GM18867 (cell line): ENCODE measurements at regions not wholly inside any gene's neighbourhood (a gene's known extent, or its start where the extent isn't known, plus 50 kb on each side); places are given as distances from the start of the nearest gene placed in this dataset.

Source experiments
- ATAC-seq: cut with Tn5 transposase; IDR thresholded peaks from one replicate; pipeline ENCODE4 v1.9.1; 2021; ENCODE audit warnings: mild to moderate bottlenecking, moderate library complexity; ENCODE audit not compliant: unreplicated experiment

DNA sequence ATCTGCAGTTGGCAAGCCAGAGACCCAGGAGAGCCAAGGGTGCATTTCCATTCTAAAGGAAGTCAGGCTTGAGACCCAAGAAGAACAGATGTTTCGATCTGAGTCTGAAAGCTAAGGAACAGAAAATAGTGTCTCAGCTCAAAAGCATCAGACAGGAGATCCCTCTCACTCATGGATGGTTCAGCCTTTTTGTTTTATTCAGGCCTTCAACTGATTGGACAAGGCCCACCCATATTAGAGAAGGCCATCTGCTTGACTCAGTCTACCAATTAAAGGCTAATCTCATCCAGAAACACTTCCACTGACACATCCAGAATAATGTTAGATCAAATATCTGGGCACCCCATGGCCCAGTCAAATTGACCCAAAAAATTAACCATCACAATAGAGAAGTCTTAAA, 255.0 kb downstream of the TXNL1 start:
- ATAC-seq, result no peak

DNA sequence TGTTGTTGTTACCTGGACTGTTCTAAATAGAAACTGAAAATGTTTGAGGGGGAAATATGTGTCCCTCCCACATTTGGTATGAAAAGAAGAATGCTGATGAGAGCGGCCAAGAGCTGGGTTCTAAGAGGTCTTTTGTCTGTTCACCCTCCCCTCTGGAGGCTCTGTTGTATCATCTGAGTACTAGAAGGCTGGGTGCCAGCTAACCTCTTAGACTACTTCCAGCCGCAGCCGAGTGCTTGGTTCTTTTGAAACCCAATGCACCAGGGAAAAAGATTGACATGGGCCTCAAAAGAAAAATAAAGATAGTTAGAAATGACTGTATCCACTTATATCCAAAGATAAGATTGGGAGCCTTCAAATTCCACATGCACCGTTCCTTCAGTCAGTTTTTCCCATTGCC, 255.9 kb downstream of the TXNL1 start:
- ATAC-seq, result no peak

DNA sequence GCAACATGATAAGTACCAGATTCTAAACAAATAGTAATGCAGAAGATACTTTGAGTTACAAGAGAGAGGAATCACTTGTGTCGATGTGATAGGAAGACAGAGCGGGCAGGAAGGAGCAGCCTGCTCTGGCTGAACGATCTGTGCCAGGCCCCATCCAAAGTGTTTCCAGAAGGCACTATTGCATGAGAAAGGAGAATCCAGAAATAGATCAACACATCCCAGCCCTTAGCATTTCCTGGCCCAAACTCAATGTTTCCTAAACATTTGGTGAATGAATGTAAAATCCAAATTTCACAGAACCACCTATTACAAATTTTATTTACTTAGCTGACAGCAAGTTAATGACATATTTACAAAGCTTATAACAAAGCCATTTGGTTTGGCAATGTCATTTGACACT, 257.2 kb downstream of the TXNL1 start:
- ATAC-seq, result no peak

DNA sequence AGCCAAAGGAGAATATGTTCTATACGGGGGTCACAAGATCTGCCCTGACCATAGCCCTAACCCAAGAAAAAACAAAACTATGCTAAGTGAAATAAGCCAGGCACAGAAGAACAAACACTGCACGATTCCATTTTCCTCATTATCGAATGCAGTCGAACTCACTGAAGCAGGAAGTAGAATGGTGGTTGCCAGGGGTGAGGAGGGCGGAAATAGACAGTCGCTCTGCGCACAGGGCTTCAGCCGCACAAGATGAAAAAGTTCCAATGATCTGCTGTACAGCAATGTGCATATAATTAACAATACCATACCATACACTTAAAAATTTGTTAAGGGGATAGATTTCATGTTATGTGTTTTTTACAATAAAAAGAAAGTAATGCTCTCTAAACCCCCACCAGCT, 257.7 kb downstream of the TXNL1 start:
- ATAC-seq, result no peak

DNA sequence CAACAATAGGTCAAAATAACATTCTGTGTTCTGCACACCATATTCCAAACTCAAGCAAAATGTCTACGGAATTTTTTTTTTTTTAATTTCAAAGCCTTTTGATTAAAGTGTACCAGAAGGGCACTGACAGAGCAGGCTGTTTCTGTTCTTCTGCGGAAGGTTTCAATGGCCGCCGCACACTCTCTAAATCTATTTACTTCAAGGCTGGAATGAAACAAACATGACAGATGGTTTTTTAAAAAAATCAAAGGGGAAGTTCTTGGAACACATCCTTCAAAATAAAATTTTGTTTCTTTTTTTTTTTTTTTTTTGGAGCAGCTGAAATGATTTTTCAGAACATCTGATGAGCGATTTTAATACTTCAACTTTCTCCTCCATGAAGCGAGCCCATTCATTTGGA, 259.1 kb downstream of the TXNL1 start:
- no peak for ATAC-seq

DNA sequence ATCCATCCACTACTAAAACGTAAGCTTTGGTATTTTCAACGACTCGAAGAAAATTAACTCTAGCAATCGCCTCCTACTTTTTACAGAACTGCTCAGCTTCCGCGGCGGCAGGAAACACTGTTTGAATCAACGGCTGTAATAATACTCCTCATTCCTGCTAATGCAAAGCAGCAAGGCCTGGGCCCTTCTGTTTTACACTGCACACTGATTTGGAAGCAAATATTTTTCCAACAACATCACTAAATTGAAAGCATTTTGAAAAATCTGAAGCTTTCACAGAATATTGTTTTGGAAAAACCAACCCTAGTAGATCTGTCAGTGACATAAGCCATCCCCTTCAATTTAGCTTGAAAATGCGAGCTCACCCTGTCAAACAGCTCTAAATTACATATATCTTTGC, 261.2 kb downstream of the TXNL1 start:
- ATAC-seq, result no peak

DNA sequence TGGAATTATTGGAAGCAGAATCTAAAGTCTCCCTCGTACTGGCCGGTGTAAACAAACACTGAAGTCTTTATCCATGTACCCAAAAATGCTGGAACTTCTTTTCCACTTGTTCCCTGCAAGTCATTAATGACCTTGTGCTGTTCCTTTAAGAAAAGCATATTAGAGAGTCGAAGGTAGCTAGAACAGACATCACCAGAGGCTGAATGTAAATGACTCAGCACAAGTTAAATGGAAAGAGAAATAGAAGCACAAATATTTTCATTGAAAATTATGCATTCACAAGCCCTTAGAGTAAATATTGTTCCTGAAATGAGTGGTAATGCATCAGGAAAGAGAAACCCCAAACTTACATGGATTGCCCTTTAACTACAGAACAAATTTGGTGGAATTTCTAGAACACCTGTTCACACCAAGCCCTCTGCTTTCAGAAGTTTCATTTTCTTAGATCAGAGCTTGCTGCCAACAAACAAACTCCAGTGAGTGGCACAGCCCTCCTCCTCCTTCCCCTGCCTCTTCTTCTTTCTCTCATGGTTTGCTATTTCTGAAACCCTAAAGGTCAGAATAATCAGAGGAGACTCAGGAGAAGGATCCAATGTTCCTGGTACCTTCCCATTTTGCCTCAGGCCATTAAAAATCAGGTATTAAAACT, 264.3 kb downstream of the TXNL1 start:
- peak; percentile 40 for ATAC-seq

DNA sequence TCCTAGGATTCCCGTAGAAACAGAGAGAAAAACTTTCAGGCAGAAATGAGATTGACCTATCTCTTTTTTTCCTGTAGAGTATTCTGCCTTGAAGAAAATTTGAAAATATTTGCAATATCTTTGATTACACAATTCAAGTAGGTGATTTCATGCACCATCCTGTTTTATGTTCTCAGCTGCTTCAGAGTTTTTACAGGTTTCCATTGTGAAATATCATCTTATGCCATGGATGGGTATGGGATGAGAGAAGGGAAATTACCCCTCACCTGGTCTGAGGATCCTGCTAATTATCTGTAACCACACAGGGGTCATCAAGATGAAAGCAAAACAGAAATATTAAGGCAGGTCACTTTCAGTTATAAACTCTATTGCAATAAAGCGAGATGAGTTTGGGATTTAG, 264.8 kb downstream of the TXNL1 start:
- peak; percentile 25 for ATAC-seq

DNA sequence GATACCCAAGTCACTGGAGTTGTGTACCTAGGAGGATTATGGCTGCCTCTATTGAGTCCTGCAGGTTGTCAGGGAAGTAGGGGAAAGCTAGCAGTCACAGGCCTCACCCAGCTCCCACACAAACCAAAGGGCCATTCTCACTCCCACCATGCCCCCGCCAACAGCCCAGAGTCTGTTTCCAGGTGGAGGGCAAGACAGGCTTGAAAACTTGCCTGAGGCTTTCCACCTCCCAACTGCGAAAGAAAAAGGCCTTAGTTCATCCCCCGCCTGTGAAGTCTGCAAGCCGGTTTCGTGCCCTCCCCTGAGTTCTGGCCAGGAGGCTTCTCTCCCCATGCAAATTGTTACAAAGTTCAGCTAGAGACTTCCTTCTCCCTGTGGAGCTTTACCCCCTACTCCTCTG, 270.3 kb downstream of the TXNL1 start:
- no peak for ATAC-seq

DNA sequence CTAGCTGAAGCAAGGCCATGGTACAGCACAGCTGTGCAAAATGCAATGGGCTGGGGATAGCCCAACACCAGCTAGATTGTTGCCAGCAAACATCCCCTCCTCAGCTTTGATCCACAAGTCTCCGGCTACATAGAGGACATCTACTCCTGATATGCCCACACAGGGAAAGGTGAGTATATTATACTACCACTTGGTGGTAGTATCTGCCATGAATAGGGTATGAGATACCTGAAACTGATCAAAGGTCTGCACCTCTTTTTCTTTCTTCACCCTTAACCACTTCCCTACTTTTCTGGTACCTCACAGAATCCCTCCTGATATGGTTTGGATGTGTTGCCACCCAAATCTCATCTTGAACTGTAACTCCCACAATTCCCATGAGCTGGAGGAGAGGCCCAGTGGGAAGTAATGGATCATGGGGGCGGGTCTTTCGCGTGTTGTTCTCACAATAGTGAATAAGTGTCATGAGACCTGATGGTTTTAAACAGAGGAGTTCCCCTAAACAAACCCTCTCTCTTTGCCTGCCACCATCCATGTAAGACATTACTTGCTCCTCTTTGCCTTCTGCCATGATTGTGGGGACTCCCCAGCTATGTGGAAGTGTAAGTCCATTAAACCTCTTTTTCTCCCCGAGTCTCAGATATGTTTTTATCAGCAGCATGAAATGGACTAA, 279.6 kb downstream of the TXNL1 start:
- no peak for ATAC-seq

DNA sequence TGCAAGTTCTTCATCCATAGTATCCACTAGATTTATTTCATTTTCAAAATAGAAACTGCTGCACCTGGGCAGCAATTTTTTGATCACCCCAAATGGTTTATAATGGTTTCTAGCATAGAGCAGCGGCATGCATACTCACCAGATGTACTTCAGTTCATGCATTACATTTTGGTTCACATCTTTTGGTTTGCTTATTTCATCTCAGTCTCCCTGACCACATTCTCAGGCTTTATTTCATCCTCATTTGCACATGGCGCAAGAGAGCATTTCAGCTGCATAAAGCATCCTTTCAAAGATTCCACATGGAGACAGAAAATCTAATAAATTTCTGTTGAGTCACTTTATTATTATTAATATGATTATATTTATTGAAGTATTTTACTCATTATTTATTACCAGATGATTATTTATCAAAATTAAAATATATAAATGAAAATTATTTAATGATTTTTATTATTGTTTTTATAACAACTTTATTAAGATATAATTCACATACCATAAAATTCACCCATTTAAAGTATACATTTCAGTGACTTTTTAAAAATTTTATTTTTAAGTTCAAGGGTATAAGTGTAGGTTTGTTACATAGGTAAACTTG, 284.6 kb downstream of the TXNL1 start:
- no peak for ATAC-seq

DNA sequence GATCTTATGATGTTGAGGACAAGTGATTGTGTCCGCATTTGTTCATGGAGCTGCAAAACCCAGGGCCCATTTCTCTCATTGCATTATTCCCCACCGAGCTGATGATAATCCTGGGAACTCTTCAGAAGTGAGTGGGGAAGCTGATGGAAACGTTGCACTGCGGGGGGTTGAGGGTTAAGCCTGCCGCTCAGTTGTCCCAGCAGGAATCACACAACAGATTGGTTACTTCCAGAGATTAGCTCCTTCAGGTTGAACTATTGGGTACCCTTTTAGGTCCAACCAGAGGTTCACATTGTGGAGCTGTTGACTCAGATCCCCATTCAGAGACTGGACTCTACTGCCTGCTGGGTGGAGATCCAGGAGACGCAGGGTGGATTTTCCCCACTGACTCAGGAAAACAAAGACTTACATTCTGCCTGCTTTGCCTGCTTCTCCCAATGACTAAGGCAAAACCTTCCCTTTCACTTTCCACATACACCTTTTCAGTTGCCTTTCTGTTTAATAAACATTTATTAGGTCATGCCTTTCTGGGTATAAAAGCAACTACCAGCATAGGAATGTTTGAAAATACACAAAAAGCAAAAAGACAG, 286.4 kb downstream of the TXNL1 start:
- ATAC-seq, result no peak

DNA sequence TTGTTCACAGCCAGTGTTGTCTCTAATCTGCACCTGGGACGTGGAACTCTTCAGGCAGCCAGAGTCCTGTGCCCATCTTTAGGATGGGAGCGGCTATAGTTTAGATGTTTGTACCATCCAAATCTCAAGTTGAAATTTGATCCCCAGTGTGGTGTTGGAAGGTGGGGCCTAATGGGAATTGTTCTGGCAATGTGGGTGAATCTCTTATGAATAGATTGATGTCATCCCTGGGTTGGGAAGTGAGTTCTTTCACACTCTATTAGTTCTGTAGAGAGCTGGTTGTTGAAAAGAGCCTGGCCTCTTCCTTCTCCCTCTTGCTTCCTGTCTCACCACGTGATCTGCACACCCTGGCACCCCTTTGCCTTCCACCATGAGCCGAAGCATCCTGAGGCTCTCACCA, 300.9 kb downstream of the TXNL1 start:
- ATAC-seq, result no peak

DNA sequence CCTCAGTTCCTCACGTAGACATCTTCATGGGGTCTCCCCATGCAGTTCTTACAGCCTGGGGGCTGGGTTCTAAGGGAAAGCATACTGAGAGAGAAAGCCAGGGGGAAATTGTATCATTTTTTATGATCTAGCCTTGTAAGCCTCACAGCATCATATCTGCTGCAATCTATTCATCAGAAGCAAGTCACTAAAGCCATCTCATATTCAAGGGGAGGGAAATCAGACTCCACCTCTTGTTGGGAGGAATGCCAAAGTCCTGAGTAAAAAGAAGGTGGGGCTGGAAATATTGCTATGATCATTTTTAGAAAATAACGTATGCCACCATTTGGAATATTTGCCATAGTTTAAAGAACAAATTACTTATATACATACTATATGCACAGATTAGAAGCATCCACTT, 304.6 kb downstream of the TXNL1 start:
- ATAC-seq, result no peak

DNA sequence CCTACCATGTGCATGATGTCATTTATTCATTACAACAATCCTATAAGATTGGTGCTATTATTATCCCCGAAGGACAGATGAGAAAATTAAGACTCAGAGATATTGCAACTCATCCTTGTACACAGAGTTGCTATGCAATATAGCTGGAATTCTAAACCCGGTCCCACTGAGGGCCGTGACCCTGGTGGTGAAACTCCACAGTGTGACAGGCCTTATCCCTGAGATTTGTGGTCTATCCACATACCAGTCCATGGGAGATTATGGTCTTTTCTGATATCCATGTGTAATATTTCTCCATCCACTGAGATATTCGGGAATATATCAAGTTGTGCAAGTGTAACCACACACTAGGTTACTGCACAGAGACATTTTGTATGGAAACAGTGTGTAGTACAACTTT, 305.2 kb downstream of the TXNL1 start:
- ATAC-seq, result no peak

DNA sequence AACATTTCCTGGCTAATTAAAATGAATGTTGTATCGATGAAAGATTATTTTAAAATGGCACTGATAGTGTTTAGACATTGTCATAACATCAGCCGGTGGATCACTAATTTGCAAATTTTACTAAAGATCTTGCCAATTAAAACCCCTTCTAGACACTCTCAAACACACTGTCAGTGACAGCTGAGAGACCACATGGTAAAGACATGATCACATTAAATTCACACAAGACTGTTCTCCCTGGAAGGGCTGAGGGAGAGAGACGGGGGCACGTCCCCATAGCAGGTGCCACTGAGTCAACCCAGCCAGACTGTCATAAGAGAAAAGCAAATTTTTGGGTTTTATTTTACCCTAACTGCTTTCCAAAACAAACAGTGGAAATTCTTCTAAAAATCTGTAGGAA, 306.0 kb downstream of the TXNL1 start:
- no peak for ATAC-seq

DNA sequence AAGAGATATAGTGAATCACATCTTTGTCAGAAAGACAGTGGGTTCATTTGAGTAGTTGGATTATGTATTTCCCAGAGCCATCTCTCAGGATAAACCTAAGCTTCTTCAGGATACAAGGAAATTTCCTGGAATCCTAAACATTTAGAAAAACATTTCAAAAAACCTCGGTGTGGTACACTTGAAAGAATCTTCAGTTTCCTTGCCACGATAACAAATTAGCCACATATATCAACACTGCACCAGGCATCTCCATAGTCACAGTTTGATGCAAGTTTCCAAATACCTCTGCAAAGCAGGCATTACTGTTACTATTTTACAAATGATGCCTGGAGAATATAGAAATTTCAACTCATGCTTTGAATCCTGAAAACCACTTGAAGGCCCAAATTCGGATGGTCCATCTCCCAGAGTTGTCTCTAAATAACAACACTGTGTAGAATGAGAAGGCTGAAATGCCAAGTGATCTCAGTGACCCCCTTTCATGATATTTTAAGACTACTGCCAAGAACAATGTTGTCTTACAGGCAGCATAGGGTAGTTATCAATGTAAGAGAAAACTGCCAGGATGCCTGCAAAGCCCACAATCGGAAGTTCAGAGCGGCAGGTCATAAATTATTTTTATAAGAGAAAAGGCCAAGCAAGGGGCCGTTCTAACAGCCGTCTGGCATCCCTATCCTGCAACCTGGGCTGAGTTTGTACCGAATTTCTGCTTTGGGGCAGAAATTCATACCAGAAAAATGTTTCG, 307.9 kb downstream of the TXNL1 start:
- no peak for ATAC-seq

DNA sequence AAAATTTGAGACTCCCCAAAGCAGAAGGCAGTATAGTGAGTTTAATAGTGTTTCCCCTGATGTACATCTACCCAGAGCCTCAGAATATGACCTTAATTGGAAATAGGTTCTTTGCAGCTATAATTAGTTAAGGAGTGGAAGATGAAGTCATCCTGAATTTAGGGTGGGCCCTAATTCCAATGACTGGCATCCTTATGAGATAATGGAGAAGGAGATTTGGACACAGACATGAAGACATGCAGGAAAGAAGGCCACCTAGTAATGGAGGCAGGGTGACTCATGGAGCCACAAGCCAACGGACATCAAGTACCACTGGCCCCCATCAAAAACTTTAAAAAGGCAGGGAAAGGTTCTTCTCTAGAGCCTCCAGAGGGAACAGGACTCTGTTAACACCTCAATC, 308.9 kb downstream of the TXNL1 start:
- ATAC-seq, result no peak

DNA sequence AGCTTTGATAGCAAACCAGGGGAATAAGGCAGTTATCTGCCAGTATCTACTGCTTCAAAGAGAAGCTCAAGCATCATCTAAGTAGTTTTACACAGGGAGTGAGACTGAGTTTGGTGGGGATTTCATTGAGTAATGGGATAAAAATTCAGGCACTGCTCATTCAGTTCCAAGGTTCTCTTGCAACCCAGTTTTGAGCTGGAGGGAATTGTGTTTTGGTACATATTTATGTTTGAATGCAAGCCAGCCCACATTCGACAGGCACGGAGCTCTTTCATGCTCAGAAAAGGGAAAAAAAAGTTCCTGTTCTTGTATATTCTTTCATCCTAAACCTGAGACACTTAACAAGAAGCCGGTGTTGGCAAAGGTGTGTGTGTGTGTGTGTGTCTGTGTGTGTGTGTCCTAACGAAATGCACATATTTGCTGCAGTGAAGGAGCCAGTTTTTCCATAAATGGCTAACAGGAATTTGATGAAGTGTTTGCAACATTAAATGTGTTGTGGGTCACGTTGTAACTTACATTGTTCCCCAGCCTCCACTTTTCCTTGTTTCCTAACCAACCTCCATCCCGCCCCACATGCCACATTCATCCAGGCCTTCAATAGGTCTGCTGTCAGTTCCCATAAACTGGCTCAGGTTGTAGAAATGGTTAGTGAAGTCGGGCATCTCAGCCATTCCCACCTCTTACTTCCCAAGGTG, 311.1 kb downstream of the TXNL1 start:
- ATAC-seq, result no peak

DNA sequence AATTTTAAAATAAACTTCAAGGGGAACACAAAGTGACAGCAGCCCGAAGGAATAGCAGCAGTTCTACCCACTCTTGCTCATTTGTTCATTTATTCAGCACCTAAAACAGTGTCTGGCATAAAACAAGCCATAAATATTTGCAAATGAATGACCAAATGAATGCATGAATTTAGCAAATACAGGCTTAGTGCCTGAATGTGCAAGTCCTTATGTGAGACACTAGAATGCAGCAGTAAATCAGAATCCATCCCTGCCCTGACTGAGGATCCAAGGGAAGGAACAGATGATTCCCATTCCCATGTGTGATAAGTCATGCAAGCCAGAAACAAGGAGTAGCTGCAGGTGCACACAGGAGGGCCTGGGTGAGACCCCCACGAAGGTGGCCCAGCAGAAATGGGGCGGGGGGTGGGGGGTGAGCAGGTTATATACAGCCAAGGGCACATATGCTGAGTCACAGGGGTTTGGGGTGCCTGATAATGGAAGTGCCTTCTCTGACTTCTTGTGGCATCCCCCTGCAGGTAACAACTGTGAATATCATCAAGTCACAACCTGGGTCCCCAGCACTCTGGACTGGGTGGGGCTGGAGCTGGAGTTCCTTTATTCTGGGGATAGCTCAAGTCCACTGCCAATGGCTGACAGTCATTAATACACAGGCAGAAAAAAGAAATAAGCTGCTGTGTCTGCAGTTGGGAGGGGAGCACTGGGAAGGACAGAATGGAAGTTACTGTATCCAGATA, 311.9 kb downstream of the TXNL1 start:
- ATAC-seq, result no peak
